ENCODE measurements at regions not wholly inside any gene's neighbourhood (a gene's known extent, or its start where the extent isn't known, plus 50 kb on each side); places are given as distances from the start of the nearest gene placed in this dataset.

DNA sequence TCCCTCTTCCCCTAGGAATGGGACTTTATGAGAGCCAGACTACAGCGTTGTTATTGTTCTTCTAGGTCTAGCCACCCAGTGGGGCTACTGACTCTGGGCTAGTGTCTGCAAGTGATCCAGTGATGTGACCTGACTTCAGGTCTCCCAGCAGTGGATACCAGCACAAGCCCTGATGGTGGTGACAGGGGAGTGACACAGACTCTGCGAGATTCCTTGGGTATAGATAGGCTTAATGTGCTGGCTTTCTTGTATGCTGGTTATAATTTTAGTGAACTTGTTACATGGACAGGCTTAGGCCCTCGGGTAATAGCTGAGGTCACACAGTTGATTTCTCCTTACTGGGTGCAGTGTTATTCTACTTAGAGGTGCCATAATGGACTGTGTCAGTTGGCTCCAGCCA is 106.9 kb downstream of the TBC1D30 start:
- CTCF ChIA-PET: interaction anchor here (0.6 kb wide), 1 partner anchor 21 kb away, joined by 4 read pairs; no protein-coding TSS in a partner anchor
- POLR2A ChIA-PET: no interaction called here
- ATAC-seq (no peak), DNase-seq (ENCODE audit: low read depth, low spot score) (no peak)
- BruUV-seq (replicated peaks): no TSS peak
- no peaks in the 10 kb centered on the region for H3K4me1 ChIP-seq (ENCODE audit: control insufficient read depth, insufficient read depth, low read length)
- H3K4me3 ChIP-seq (ENCODE audit: low read depth in 2 of 2, low read length in 2 of 2): no peak overlapping the region
- H3K27ac ChIP-seq (ENCODE audit: low read length): no peak overlapping the region
- no peaks in the 10 kb centered on the region; the same call in none of the 2 replicates for H3K27me3 ChIP-seq (ENCODE audit: control insufficient read depth, insufficient read depth, low read length)
- in situ Hi-C loops (cut with HindIII; ENCODE audit: low pct_unique_long_range_greater_than_20kb, low sequenced_read_pairs) (no loop called here), intact Hi-C loops (cut with micrococcal nuclease; ENCODE audit: unreplicated experiment) (no loop called here)
- no peaks in the 10 kb centered on the region for H3K36me3 ChIP-seq (ENCODE audit: control insufficient read depth, insufficient read depth, low read length)
- TF ChIP-seq, protein P1, sequence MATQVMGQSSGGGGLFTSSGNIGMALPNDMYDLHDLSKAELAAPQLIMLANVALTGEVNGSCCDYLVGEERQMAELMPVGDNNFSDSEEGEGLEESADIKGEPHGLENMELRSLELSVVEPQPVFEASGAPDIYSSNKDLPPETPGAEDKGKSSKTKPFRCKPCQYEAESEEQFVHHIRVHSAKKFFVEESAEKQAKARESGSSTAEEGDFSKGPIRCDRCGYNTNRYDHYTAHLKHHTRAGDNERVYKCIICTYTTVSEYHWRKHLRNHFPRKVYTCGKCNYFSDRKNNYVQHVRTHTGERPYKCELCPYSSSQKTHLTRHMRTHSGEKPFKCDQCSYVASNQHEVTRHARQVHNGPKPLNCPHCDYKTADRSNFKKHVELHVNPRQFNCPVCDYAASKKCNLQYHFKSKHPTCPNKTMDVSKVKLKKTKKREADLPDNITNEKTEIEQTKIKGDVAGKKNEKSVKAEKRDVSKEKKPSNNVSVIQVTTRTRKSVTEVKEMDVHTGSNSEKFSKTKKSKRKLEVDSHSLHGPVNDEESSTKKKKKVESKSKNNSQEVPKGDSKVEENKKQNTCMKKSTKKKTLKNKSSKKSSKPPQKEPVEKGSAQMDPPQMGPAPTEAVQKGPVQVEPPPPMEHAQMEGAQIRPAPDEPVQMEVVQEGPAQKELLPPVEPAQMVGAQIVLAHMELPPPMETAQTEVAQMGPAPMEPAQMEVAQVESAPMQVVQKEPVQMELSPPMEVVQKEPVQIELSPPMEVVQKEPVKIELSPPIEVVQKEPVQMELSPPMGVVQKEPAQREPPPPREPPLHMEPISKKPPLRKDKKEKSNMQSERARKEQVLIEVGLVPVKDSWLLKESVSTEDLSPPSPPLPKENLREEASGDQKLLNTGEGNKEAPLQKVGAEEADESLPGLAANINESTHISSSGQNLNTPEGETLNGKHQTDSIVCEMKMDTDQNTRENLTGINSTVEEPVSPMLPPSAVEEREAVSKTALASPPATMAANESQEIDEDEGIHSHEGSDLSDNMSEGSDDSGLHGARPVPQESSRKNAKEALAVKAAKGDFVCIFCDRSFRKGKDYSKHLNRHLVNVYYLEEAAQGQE (IDR thresholded peaks at IDR 0.05; ENCODE audit: insufficient read depth in 1 of 2, low read depth in 2 of 2, low read length in 1 of 2): no peak
- TF ChIP-seq, protein P2, sequence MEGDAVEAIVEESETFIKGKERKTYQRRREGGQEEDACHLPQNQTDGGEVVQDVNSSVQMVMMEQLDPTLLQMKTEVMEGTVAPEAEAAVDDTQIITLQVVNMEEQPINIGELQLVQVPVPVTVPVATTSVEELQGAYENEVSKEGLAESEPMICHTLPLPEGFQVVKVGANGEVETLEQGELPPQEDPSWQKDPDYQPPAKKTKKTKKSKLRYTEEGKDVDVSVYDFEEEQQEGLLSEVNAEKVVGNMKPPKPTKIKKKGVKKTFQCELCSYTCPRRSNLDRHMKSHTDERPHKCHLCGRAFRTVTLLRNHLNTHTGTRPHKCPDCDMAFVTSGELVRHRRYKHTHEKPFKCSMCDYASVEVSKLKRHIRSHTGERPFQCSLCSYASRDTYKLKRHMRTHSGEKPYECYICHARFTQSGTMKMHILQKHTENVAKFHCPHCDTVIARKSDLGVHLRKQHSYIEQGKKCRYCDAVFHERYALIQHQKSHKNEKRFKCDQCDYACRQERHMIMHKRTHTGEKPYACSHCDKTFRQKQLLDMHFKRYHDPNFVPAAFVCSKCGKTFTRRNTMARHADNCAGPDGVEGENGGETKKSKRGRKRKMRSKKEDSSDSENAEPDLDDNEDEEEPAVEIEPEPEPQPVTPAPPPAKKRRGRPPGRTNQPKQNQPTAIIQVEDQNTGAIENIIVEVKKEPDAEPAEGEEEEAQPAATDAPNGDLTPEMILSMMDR (IDR thresholded peaks at IDR 0.05): no peak
- no peak for TF ChIP-seq POLR2AphosphoS5 (IDR thresholded peaks at IDR 0.05; ENCODE audit: low read depth, low read length)
- TF ChIP-seq SIN3A (IDR thresholded peaks at IDR 0.05; ENCODE audit: borderline replicate concordance, insufficient read depth, low read depth, low read length): no peak
- TF ChIP-seq TCF7L2 (IDR thresholded peaks at IDR 0.05; ENCODE audit: low read depth, low read length): no peak
- no peaks in the 10 kb centered on the region for H3K9me3 ChIP-seq (ENCODE audit: control insufficient read depth, insufficient read depth, low read depth, low read length)

- DNase-seq (ENCODE audit: low read depth, low spot score): no peak
- ATAC-seq: no peak
- BruUV-seq (replicated peaks): no TSS peak
- in situ Hi-C loops (cut with HindIII; ENCODE audit: low pct_unique_long_range_greater_than_20kb, low sequenced_read_pairs): no loop called here
- Histone ChIP-seq H3K9me3 (ENCODE audit: control insufficient read depth, insufficient read depth, low read depth, low read length) (no peaks in the 10 kb centered on the region), H3K4me1 (ENCODE audit: control insufficient read depth, insufficient read depth, low read length) (no peaks in the 10 kb centered on the region), H3K27ac (ENCODE audit: low read length) (no peak overlapping the region), H3K27me3 (ENCODE audit: control insufficient read depth, insufficient read depth, low read length) (no peaks in the 10 kb centered on the region; the same call in none of the 2 replicates), H3K4me3 (ENCODE audit: low read depth in 2 of 2, low read length in 2 of 2) (no peak overlapping the region), H3K36me3 (ENCODE audit: control insufficient read depth, insufficient read depth, low read length) (no peaks in the 10 kb centered on the region)
- ChIA-PET CTCF (no interaction called here), POLR2A (no interaction called here)
- TF ChIP-seq, protein P1 (IDR thresholded peaks at IDR 0.05; ENCODE audit: insufficient read depth in 1 of 2, low read depth in 2 of 2, low read length in 1 of 2): no peak
- TF ChIP-seq, protein P2 (IDR thresholded peaks at IDR 0.05): no peak
- TF ChIP-seq TCF7L2 (IDR thresholded peaks at IDR 0.05; ENCODE audit: low read depth, low read length) (no peak), SIN3A (IDR thresholded peaks at IDR 0.05; ENCODE audit: borderline replicate concordance, insufficient read depth, low read depth, low read length) (no peak), POLR2AphosphoS5 (IDR thresholded peaks at IDR 0.05; ENCODE audit: low read depth, low read length) (no peak)
- intact Hi-C loops (cut with micrococcal nuclease; ENCODE audit: unreplicated experiment): no loop called here
Measured at GRCh38 chr12:64931981-64932380, 107.5 kb downstream of the TBC1D30 start.
